ENCODE measurements at regions not wholly inside any gene's neighbourhood (a gene's known extent, or its start where the extent isn't known, plus 50 kb on each side); places are given as distances from the start of the nearest gene placed in this dataset.

DNA sequence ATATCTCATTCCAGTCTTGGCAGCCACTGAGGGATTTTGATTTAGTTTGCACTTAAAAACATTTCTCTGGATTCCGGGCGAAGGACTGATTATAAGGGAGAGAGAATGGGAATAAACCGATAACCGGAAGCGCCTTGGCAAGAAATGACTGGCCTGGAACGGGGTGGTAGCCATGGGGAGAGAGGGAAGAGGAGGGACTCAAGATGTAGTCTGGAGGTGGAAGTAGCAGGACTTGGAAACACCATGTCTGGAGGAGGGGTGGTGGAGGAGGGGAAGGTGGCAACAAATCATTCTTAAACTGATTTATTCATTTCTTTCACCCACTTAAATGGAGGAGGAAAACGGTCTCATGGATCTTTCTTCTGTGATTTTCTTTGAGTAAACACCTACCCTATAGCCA lies 238.1 kb downstream of the REEP3 start (continued):
- TF ChIP-seq, protein P1, sequence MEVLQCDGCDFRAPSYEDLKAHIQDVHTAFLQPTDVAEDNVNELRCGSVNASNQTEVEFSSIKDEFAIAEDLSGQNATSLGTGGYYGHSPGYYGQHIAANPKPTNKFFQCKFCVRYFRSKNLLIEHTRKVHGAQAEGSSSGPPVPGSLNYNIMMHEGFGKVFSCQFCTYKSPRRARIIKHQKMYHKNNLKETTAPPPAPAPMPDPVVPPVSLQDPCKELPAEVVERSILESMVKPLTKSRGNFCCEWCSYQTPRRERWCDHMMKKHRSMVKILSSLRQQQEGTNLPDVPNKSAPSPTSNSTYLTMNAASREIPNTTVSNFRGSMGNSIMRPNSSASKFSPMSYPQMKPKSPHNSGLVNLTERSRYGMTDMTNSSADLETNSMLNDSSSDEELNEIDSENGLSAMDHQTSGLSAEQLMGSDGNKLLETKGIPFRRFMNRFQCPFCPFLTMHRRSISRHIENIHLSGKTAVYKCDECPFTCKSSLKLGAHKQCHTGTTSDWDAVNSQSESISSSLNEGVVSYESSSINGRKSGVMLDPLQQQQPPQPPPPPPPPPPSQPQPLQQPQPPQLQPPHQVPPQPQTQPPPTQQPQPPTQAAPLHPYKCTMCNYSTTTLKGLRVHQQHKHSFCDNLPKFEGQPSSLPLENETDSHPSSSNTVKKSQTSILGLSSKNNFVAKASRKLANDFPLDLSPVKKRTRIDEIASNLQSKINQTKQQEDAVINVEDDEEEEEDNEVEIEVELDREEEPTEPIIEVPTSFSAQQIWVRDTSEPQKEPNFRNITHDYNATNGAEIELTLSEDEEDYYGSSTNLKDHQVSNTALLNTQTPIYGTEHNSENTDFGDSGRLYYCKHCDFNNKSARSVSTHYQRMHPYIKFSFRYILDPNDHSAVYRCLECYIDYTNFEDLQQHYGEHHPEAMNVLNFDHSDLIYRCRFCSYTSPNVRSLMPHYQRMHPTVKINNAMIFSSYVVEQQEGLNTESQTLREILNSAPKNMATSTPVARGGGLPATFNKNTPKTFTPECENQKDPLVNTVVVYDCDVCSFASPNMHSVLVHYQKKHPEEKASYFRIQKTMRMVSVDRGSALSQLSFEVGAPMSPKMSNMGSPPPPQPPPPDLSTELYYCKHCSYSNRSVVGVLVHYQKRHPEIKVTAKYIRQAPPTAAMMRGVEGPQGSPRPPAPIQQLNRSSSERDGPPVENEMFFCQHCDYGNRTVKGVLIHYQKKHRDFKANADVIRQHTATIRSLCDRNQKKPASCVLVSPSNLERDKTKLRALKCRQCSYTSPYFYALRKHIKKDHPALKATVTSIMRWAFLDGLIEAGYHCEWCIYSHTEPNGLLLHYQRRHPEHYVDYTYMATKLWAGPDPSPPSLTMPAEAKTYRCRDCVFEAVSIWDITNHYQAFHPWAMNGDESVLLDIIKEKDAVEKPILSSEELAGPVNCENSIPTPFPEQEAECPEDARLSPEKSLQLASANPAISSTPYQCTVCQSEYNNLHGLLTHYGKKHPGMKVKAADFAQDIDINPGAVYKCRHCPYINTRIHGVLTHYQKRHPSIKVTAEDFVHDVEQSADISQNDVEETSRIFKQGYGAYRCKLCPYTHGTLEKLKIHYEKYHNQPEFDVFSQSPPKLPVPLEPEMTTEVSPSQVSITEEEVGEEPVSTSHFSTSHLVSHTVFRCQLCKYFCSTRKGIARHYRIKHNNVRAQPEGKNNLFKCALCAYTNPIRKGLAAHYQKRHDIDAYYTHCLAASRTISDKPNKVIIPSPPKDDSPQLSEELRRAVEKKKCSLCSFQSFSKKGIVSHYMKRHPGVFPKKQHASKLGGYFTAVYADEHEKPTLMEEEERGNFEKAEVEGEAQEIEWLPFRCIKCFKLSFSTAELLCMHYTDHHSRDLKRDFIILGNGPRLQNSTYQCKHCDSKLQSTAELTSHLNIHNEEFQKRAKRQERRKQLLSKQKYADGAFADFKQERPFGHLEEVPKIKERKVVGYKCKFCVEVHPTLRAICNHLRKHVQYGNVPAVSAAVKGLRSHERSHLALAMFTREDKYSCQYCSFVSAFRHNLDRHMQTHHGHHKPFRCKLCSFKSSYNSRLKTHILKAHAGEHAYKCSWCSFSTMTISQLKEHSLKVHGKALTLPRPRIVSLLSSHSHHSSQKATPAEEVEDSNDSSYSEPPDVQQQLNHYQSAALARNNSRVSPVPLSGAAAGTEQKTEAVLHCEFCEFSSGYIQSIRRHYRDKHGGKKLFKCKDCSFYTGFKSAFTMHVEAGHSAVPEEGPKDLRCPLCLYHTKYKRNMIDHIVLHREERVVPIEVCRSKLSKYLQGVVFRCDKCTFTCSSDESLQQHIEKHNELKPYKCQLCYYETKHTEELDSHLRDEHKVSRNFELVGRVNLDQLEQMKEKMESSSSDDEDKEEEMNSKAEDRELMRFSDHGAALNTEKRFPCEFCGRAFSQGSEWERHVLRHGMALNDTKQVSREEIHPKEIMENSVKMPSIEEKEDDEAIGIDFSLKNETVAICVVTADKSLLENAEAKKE (CRISPR knock-in tag; IDR thresholded peaks at IDR 0.05): no peak
- no peak for TF ChIP-seq STAT1 (IDR thresholded peaks at IDR 0.05; ENCODE audit: unreplicated experiment)

- H3K4me1 Mint-ChIP-seq: no peaks in the 10 kb centered on the region; the same call in 2 of the 3 replicates
- H3F3A ChIP-seq (replicated peaks; ENCODE audit: low read depth): no peaks in the 10 kb centered on the region
- no peak overlapping the region for H3K4me3 ChIP-seq
- no peak for TF ChIP-seq JUNB (IDR thresholded peaks at IDR 0.05; ENCODE audit: unreplicated experiment)
- no peak for TF ChIP-seq STAT1 (IDR thresholded peaks at IDR 0.05; ENCODE audit: unreplicated experiment)
- no peaks in the 10 kb centered on the region for H3K4me1 ChIP-seq (ENCODE audit: insufficient read depth)
- no peaks in the 10 kb centered on the region for H3K36me3 ChIP-seq (ENCODE audit: insufficient read depth)
- H2AFZ ChIP-seq: peak overlapping the region; percentile 63
- DNase-seq (ENCODE audit: low spot score): no peak
- no peaks in the 10 kb centered on the region for H3K36me3 Mint-ChIP-seq (ENCODE audit: low read depth)
- no peak for ATAC-seq
- no peak overlapping the region for H3K27ac Mint-ChIP-seq
- H3K27me3 ChIP-seq (ENCODE audit: insufficient read depth): no peaks in the 10 kb centered on the region
- no peak overlapping the region for H3K4me2 ChIP-seq
- no peaks in the 10 kb centered on the region for H3K27me3 Mint-ChIP-seq (ENCODE audit: insufficient read depth, low read depth, poor library complexity)
- no peaks in the 10 kb centered on the region for H3K9me3 Mint-ChIP-seq
- H3K4me3 Mint-ChIP-seq: no peak overlapping the region
- H3K27ac ChIP-seq (ENCODE audit: low read depth): no peak overlapping the region
- no peaks in the 10 kb centered on the region for H4K20me1 ChIP-seq (replicated peaks; ENCODE audit: insufficient read depth)
- H3K9me2 ChIP-seq (ENCODE audit: insufficient read depth): peaks cover 5% of the 10 kb centered on the region; the same call in 1 of the 2 replicates
- H3K79me2 ChIP-seq (replicated peaks; ENCODE audit: insufficient read depth): no peaks in the 10 kb centered on the region
Measured at GRCh38 chr10:63760034-63760707, 239.0 kb downstream of the REEP3 start.

DNA sequence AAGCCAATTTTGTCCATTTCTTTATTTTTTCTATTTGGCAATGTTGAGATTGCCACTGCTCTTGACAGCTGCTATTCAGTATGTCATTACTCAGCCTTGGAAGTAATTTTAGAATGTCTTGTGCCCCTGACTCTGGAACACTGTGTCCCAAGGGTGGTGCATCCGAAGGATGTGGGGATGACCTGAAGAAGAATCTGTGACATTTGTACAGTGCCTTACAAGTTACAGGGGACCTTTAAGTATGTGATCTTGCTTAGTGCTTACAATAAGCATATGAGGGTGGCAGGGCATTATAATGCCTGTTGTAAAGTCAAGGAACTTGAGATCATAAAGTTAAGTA lies 239.5 kb downstream of the REEP3 start:
- Mint-ChIP-seq H3K27ac (no peak overlapping the region), H3K4me1 (no peaks in the 10 kb centered on the region; the same call in 2 of the 3 replicates), H3K4me3 (no peak overlapping the region), H3K27me3 (ENCODE audit: insufficient read depth, low read depth, poor library complexity) (no peaks in the 10 kb centered on the region), H3K9me3 (no peaks in the 10 kb centered on the region), H3K36me3 (ENCODE audit: low read depth) (no peaks in the 10 kb centered on the region)
- DNase-seq (ENCODE audit: low spot score): no peak
- no peak for ATAC-seq
- Histone ChIP-seq H3F3A (replicated peaks; ENCODE audit: low read depth) (no peaks in the 10 kb centered on the region), H3K9me2 (ENCODE audit: insufficient read depth) (peaks cover 5% of the 10 kb centered on the region; the same call in 1 of the 2 replicates), H2AFZ (peak overlapping the region; percentile 8), H4K20me1 (replicated peaks; ENCODE audit: insufficient read depth) (no peaks in the 10 kb centered on the region), H3K79me2 (replicated peaks; ENCODE audit: insufficient read depth) (no peaks in the 10 kb centered on the region), H3K27me3 (ENCODE audit: insufficient read depth) (no peaks in the 10 kb centered on the region), H3K4me2 (no peak overlapping the region), H3K27ac (ENCODE audit: low read depth) (no peak overlapping the region), H3K4me3 (no peak overlapping the region), H3K4me1 (ENCODE audit: insufficient read depth) (no peaks in the 10 kb centered on the region), H3K36me3 (ENCODE audit: insufficient read depth) (no peaks in the 10 kb centered on the region)
- TF ChIP-seq, protein P1 (CRISPR knock-in tag; IDR thresholded peaks at IDR 0.05): no peak
- TF ChIP-seq JUNB (IDR thresholded peaks at IDR 0.05; ENCODE audit: unreplicated experiment): no peak
- TF ChIP-seq CREB1 (CRISPR knock-in tag; IDR thresholded peaks at IDR 0.05; ENCODE audit: low read depth): no peak
